HFFc6 (cell line): ENCODE measurements at regions not wholly inside any gene's neighbourhood (a gene's known extent, or its start where the extent isn't known, plus 50 kb on each side); places are given as distances from the start of the nearest gene placed in this dataset.

Experiments
- DNase-seq: peaks from one replicate; pipeline ENCODE4 v3.0.0-alpha.2; 2018
- H3K27ac Mint-ChIP-seq: 2 replicates; pipeline ENCODE4 v1.8.0; 2020; ENCODE audit warnings: mild to moderate bottlenecking, mixed read lengths
- H3K27me3 Mint-ChIP-seq: 2 replicates; pipeline ENCODE4 v1.8.0; 2021; ENCODE audit warnings: mild to moderate bottlenecking, moderate library complexity, mixed read lengths; ENCODE audit not compliant: insufficient read depth
- H3K36me3 Mint-ChIP-seq: 2 replicates; pipeline ENCODE4 v1.8.0; 2021; ENCODE audit warnings: low read depth, mixed read lengths
- H3K4me1 Mint-ChIP-seq: 2 replicates; pipeline ENCODE4 v1.8.0; 2020; ENCODE audit warnings: low read depth, mixed read lengths
- H3K4me3 Mint-ChIP-seq: 2 replicates; pipeline ENCODE4 v1.8.0; 2020; ENCODE audit warnings: mild to moderate bottlenecking, moderate library complexity, mixed read lengths
- H3K9me3 Mint-ChIP-seq: 2 replicates; pipeline ENCODE4 v1.8.0; 2020; ENCODE audit warnings: mild to moderate bottlenecking, mixed read lengths
- TF ChIP-seq, protein P1 (sequence below): fragments of 200-600 bp; sonication (generic); IDR thresholded peaks from 2 replicates; pipeline ENCODE4 v1.5.0; 2021; ENCODE audit warnings: antibody characterized with exemption, mild to moderate bottlenecking

GRCh38 chr7:21194936-21195335 lies 232.9 kb upstream of the SP4 start:
- H3K4me1 Mint-ChIP-seq: no peaks in the 10 kb centered on the region
- no peaks in the 10 kb centered on the region; the same call in 1 of the 2 replicates for H3K36me3 Mint-ChIP-seq

DNA sequence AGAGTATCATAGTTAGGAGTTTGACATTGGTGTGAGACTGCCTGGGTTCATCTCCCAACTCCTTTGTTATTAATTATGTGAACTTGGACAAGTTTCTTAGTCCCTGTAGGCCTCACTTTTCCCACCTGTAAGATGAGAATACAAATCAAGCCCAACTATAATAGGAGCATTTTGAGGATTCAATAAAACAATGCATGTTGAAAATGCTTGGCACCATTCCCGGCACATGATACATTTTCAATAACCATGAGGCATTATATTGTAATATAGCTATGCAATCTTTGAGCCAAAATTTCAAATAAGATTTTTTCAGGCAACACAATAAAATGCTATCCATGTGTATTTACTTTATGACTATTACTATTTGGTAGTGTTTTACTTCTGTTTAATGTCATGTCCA lies 229.0 kb upstream of the SP4 start:
- Mint-ChIP-seq H3K4me1 (no peaks in the 10 kb centered on the region), H3K4me3 (no peak overlapping the region), H3K36me3 (0 out of 2 replicates have a peak, but pooled peaks cover 4% of the 10 kb centered on the region), H3K27me3 (no peaks in the 10 kb centered on the region; the same call in 1 of the 2 replicates), H3K9me3 (peaks cover 39% of the 10 kb centered on the region), H3K27ac (no peak overlapping the region)
- DNase-seq: no peak
- TF ChIP-seq, protein P1, sequence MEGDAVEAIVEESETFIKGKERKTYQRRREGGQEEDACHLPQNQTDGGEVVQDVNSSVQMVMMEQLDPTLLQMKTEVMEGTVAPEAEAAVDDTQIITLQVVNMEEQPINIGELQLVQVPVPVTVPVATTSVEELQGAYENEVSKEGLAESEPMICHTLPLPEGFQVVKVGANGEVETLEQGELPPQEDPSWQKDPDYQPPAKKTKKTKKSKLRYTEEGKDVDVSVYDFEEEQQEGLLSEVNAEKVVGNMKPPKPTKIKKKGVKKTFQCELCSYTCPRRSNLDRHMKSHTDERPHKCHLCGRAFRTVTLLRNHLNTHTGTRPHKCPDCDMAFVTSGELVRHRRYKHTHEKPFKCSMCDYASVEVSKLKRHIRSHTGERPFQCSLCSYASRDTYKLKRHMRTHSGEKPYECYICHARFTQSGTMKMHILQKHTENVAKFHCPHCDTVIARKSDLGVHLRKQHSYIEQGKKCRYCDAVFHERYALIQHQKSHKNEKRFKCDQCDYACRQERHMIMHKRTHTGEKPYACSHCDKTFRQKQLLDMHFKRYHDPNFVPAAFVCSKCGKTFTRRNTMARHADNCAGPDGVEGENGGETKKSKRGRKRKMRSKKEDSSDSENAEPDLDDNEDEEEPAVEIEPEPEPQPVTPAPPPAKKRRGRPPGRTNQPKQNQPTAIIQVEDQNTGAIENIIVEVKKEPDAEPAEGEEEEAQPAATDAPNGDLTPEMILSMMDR: no peak

More at GRCh38 chr7:21194936-21195335, 232.9 kb upstream of the SP4 start:
- H3K27ac Mint-ChIP-seq: no peak overlapping the region
- H3K27me3 Mint-ChIP-seq: no peaks in the 10 kb centered on the region
- H3K4me3 Mint-ChIP-seq: no peak overlapping the region
- peaks cover 43% of the 10 kb centered on the region for H3K9me3 Mint-ChIP-seq
- no peak for DNase-seq
- TF ChIP-seq, protein P1: no peak

DNA sequence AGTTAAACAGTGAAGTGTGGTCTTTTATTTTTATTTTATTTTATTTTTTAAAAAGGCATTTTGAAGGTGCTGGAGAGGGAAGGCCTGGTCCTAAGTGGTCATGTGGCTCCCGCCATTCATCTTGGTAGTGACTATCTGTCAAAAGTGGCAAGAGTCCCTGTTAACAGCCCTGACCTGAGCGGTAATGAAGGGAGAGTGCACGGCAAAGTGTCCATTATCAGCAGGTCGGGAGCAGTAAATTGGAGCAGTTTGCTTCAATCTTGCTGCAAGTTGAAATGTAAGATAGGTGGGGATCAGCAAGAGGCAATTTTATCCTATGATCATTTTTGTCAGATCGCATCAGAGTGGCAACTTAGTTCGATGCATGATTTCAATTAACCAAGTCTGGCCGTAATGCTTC lies 227.4 kb upstream of the SP4 start:
- Mint-ChIP-seq H3K27ac (no peak overlapping the region), H3K27me3 (no peaks in the 10 kb centered on the region; the same call in 1 of the 2 replicates), H3K4me1 (no peaks in the 10 kb centered on the region), H3K9me3 (peaks cover 41% of the 10 kb centered on the region), H3K36me3 (0 out of 2 replicates have a peak, but pooled peaks cover 4% of the 10 kb centered on the region), H3K4me3 (no peak overlapping the region)
- no peak for DNase-seq
- TF ChIP-seq, protein P1: no peak

DNA sequence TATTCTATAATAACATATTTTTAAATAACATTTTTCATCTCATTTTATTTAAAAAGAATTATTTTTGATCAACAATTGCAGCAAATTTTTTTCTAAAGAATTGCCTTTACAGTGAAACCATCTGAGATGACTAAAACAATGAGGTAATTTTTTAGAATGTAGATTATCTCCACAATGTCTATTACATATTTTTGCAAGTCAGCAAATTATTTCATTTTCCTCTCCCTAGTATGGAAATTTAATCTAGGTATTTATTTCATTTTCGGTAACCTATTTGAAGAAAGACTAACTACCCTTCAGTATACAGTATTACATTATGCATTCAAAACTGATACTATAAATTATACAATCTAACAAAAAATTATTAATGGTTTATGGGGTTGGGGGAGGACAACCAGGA lies 213.2 kb upstream of the SP4 start:
- peaks cover 2% of the 10 kb centered on the region; the same call in 1 of the 2 replicates for H3K27me3 Mint-ChIP-seq
- no peaks in the 10 kb centered on the region for H3K4me1 Mint-ChIP-seq
- no peak overlapping the region for H3K27ac Mint-ChIP-seq
- DNase-seq: no peak
- no peak overlapping the region for H3K4me3 Mint-ChIP-seq
- no peaks in the 10 kb centered on the region for H3K36me3 Mint-ChIP-seq
- TF ChIP-seq, protein P1: no peak
- peaks cover 28% of the 10 kb centered on the region for H3K9me3 Mint-ChIP-seq

- H3K27ac Mint-ChIP-seq: no peak overlapping the region
- H3K4me3 Mint-ChIP-seq: no peak overlapping the region
- no peaks in the 10 kb centered on the region for H3K4me1 Mint-ChIP-seq
- no peak for DNase-seq
- H3K9me3 Mint-ChIP-seq: peaks cover 24% of the 10 kb centered on the region
- H3K27me3 Mint-ChIP-seq: peaks cover 2% of the 10 kb centered on the region; the same call in 1 of the 2 replicates
- H3K36me3 Mint-ChIP-seq: no peaks in the 10 kb centered on the region
- TF ChIP-seq, protein P1: no peak
Measured at GRCh38 chr7:21215307-21215706, 212.6 kb upstream of the SP4 start.

GRCh38 chr7:21217365-21217764 lies 210.5 kb upstream of the SP4 start:
- Mint-ChIP-seq H3K36me3 (no peaks in the 10 kb centered on the region), H3K4me1 (no peaks in the 10 kb centered on the region), H3K27ac (no peak overlapping the region), H3K4me3 (no peak overlapping the region), H3K27me3 (no peaks in the 10 kb centered on the region; the same call in 1 of the 2 replicates), H3K9me3 (peaks cover 24% of the 10 kb centered on the region)
- DNase-seq: no peak
- TF ChIP-seq, protein P1: no peak
